Small intestine (tissue), 7 donors: ENCODE measurements at regions not wholly inside any gene's neighbourhood (a gene's known extent, or its start where the extent isn't known, plus 50 kb on each side); places are given as distances from the start of the nearest gene placed in this dataset.

ENCODE experiments used
- DNase-seq, 2 donors: peaks; one replicate each; pipeline versions ENCODE4 v3.0.0 to v3.0.0-alpha.2; 2013
- FAIRE-seq: peaks from 2 replicates; lab custom pipeline; 2012; peaks lifted over from hg19 to GRCh38; lab: Jason Lieb, UNC
- H3K27ac ChIP-seq, 3 donors: one replicate each; pipeline ENCODE4 v1.5.1; 2013; ENCODE audit warnings: low read length in 2 of 3, mild to moderate bottlenecking in 2 of 3, control low read depth in 1 of 3, inconsistent platforms in 1 of 3, low read depth in 1 of 3, moderate library complexity in 1 of 3
- H3K27me3 ChIP-seq, 3 donors: one replicate each; pipeline ENCODE4 v1.6.1; 2013; ENCODE audit warnings: low read length in 3 of 3, inconsistent platforms in 1 of 3; ENCODE audit not compliant: control insufficient read depth in 3 of 3, insufficient read depth in 3 of 3
- H3K36me3 ChIP-seq, 3 donors: one replicate each; pipeline ENCODE4 v1.6.1; 2013; ENCODE audit warnings: low read length in 3 of 3, inconsistent platforms in 1 of 3, low read depth in 1 of 3, mild to moderate bottlenecking in 1 of 3, moderate library complexity in 1 of 3; ENCODE audit not compliant: control insufficient read depth in 3 of 3, insufficient read depth in 2 of 3
- H3K4me1 ChIP-seq, 3 donors: one replicate each; pipeline ENCODE4 v1.6.1; 2013; ENCODE audit warnings: low read length in 2 of 3, inconsistent platforms in 1 of 3, low read depth in 1 of 3, mild to moderate bottlenecking in 1 of 3, moderate library complexity in 1 of 3; ENCODE audit not compliant: control insufficient read depth in 3 of 3, insufficient read depth in 2 of 3
- H3K4me3 ChIP-seq, 3 donors: one replicate each; pipeline ENCODE4 v1.5.1; 2013; ENCODE audit warnings: low read length in 3 of 3, control low read depth in 1 of 3, inconsistent platforms in 1 of 3, low read depth in 1 of 3, mild to moderate bottlenecking in 1 of 3, moderate library complexity in 1 of 3
- H3K9me3 ChIP-seq, 2 donors: one replicate each; pipeline ENCODE4 v1.6.1; 2013; ENCODE audit warnings: low read depth in 1 of 2, low read length in 1 of 2; ENCODE audit not compliant: control insufficient read depth in 2 of 2, insufficient read depth in 1 of 2
- WGBS, 3 donors: extraction: QIAGEN DNeasy Blood & Tissue Kit; methylation state at CpG; one replicate each; pipeline ENCODE4 v1.1.7; 2013; 5-methylcytosine and 5-hydroxymethylcytosine counted together
- donor health status: healthy with polysubstance abuse.
- donor health status: control.
- donor health status: control.
- donor health status: Bipolar disorder and iron deficiency.
- donor health status: healthy.

DNA sequence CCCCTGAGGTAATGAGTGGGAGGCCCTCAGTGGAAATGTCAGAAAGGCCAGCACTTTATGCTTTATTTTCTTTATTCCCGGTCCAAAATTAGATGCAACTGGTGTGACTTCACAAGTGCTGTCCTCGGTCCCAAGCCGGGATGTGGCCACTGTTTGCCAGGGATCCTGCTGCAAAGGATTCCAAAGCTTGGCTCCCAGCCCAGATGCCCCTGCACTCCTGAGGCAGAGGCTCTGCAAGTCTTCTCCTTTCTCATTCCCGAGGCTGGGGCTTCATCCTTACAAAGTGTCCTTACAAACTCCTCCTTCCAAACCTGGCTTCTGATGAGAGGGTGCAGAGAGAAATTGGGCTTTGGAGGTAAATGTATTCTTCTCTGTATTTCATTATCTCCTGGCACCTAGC lies 544.3 kb upstream of the DPP6 start:
- Histone ChIP-seq H3K4me3 (no peak overlapping the region), H3K4me1 (no peaks in the 10 kb centered on the region), H3K27me3 (no peaks in the 10 kb centered on the region), H3K27ac (no peak overlapping the region), H3K9me3 (peaks cover 2 to 9% of the 10 kb centered on the region in 2 donors), H3K36me3 (no peaks in the 10 kb centered on the region)
- FAIRE-seq (no peak), DNase-seq (no peak)
- 70 to 79% (median 74%) methylated on average over 4 of the region's 4 CpGs for WGBS, 3 donors

DNA sequence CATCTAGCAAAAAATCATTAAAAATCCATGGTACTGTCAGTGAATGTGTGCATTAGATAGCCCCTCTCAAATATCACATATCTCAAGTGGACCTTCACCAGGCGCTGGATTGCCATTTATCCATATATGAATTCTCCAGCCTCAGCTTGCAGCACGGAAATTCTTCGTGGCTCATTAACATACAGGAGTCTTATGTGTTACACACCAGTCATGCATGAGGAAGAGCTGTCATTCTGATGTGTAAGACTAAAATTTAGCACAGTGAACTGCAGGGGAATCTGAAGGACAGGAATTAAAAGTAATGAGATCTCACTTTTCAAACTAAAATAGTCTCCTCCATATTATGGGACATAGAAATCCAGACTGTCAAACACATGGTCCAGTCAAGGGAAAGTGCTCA lies 542.4 kb upstream of the DPP6 start:
- 56 to 73% (median 67%) methylated on average over 3 of the region's 3 CpGs for WGBS, 3 donors
- DNase-seq (no peak), FAIRE-seq (no peak)
- no peaks in the 10 kb centered on the region for H3K27me3 ChIP-seq
- no peak overlapping the region for H3K27ac ChIP-seq
- H3K36me3 ChIP-seq, result no peaks in the 10 kb centered on the region
- H3K4me3 ChIP-seq, result no peak overlapping the region
- peaks cover 2 to 5% of the 10 kb centered on the region in 2 donors for H3K9me3 ChIP-seq
- H3K4me1 ChIP-seq, result no peaks in the 10 kb centered on the region

DNA sequence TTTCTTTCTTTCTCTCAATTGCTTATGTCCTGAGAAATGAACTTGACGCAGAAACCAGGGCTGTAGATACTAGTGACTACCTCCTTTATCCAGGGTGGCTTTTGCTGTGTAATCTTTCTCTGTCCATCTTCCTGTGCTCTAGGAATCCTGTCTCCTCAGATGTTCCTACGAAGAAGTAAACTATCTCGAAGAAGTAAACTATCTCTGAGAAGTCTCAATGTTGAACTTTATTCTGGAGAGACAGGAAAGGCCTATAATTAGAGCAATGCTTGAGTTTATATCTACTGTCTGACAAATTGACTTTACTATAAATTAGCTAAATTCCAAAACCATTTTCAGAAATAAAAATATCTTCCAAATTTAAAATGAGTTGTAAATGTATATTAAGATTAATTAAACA lies 541.5 kb upstream of the DPP6 start:
- peaks cover 2 to 5% of the 10 kb centered on the region in 2 donors for H3K9me3 ChIP-seq
- no peak for FAIRE-seq
- no peak overlapping the region for H3K27ac ChIP-seq
- no peak for DNase-seq
- no peaks in the 10 kb centered on the region for H3K4me1 ChIP-seq
- H3K27me3 ChIP-seq, result no peaks in the 10 kb centered on the region
- H3K4me3 ChIP-seq, result no peak overlapping the region
- WGBS, 3 donors, result 58 to 76% (median 62%) methylated on average over 3 of the region's 3 CpGs
- no peaks in the 10 kb centered on the region for H3K36me3 ChIP-seq

DNA sequence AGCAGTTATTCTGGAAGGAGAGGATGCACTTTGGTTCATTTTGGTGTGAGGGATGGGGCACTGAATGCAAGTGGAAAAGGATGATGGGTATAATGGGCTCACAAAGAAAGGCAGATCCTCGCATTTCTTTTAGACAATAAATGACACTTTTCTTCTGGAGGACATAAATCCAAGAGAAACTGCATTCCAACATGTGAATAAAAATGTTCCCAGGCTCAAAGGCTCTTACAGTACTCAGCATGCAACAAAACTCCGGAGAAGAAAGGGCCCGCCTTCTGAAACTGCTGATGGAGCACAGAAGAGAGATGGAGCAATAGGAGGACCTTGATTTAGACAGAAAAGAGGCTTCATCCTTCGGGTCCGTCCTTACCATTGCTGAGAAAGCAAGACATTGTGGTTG lies 538.2 kb upstream of the DPP6 start:
- no peak for FAIRE-seq
- 82 to 89% (median 85%) methylated on average over 5 of the region's 5 CpGs for WGBS, 3 donors
- no peak overlapping the region for H3K27ac ChIP-seq

DNA sequence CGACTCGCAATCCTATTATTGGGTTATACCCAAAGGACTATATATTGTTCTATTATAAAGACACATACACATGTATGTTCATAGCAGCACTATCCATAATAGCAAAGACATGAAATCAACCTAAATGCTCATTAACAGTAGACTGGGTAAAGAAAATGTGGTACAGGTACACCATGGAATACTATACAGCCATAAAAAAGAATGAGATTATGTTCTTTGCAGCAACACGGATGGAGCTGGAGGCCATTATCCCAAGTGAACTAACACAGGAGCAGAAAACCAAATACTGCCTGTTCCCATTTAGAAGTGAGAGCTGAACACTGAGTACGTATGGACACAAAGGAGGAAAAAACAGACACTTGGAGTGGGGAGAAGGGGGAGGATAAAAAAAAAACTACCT lies 536.8 kb upstream of the DPP6 start:
- FAIRE-seq (no peak), DNase-seq (no peak)
- Histone ChIP-seq H3K27me3 (no peaks in the 10 kb centered on the region), H3K4me1 (no peaks in the 10 kb centered on the region), H3K4me3 (no peak overlapping the region), H3K9me3 (peaks cover 3 to 7% of the 10 kb centered on the region in 2 donors), H3K36me3 (no peaks in the 10 kb centered on the region), H3K27ac (no peak overlapping the region)
- WGBS, 3 donors, result 88 to 96% (median 92%) methylated on average over 4 of the region's 4 CpGs

More for the DNA sequence above, 538.2 kb upstream of the DPP6 start:
- H3K9me3 ChIP-seq, result peaks cover 3 to 7% of the 10 kb centered on the region in 2 donors
- no peaks in the 10 kb centered on the region for H3K27me3 ChIP-seq
- H3K4me3 ChIP-seq, result no peak overlapping the region
- DNase-seq, result no peak
- no peaks in the 10 kb centered on the region for H3K36me3 ChIP-seq
- H3K4me1 ChIP-seq, result no peaks in the 10 kb centered on the region

DNA sequence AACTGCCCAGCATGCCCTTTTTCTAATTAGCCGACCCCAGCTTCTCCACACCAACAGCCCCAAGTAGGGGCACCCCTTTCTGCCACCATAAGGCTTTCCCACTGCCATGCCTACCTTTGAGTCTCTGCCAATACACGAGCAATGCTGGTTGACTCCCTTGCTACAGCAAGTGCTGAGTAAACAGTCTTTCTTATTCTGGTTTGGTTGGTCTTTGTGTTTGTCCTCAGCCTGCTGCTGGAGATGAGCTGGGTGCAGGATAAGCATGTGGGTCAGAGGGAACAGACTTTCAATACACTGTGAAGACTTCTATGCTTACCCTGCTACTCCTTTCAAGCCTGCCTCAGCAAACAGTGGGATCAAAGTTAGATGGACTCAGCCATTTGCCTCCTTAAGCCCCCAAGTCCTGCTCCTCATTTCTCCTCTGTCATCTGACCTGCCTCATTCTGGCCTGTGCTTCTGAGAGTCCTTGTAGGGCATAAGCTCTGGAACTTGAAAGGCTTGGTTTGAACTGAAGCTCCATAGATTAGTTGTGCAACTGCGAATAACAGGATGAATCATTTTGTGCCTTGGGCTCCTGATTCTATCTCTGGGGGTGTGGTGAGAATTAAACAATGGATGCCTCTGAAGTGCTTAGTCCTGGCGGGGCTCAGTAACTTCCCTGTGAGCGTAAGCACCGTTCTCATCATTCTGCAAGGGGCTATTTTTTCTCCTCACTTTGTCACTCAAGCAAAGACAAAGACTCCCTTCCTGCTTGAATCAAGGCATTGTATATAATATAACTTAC lies 533.8 kb upstream of the DPP6 start:
- Histone ChIP-seq H3K27ac (no peak overlapping the region), H3K4me1 (no peaks in the 10 kb centered on the region), H3K4me3 (no peak overlapping the region), H3K9me3 (peaks cover 3 to 7% of the 10 kb centered on the region in 2 donors), H3K36me3 (no peaks in the 10 kb centered on the region), H3K27me3 (no peaks in the 10 kb centered on the region)
- WGBS, 3 donors, result 76 to 82% (median 80%) methylated on average over 6 of the region's 6 CpGs
- no peak for FAIRE-seq
- DNase-seq, result no peak

DNA sequence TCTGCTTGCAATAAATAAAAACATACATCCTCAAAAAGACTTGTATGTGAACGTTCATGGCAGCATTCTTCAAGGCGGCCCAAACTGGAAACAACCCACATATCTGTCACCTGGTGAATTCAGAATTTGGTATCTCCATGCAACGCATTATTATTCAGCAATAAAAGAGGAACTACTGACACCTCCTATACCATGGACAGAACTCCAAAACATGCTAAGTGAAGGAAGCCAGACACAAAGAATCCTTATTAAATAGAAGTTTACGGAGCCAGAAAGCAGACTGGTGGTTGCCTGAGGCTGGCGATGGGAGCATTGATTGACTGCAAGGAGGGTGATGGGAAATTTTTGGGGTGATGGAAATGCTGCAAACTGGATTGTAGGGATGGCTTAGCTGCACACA lies 530.8 kb upstream of the DPP6 start:
- Histone ChIP-seq H3K27ac (no peak overlapping the region), H3K4me1 (no peaks in the 10 kb centered on the region), H3K27me3 (no peaks in the 10 kb centered on the region), H3K36me3 (no peaks in the 10 kb centered on the region), H3K4me3 (no peak overlapping the region), H3K9me3 (peaks cover 3 to 11% of the 10 kb centered on the region in 2 donors)
- WGBS, 3 donors, result 79 to 86% (median 83%) methylated on average over 5 of the region's 5 CpGs
- no peak for DNase-seq
- no peak for FAIRE-seq

DNA sequence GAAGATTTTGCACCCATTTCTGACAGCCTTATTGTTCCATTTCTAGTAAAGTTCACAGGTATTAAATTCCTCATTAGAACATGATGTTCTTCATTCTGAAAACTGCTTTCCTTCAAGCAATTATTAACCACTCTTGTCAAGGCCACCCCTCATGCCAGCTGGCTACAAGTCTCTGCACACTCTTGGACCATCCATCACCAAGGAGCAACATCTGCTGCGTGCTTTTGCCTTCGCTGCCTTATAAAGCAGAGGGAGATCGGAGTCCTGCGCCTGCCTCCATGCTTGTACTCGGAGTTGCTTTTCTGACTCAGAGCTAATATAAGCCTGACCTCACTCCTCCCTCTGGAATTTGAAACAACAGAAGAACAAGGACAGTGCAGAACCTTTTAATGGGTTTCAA lies 529.9 kb upstream of the DPP6 start:
- H3K9me3 ChIP-seq, result peaks cover 3 to 8% of the 10 kb centered on the region in 2 donors
- DNase-seq (no peak), FAIRE-seq (no peak)
- H3K27me3 ChIP-seq, result no peaks in the 10 kb centered on the region
- no peaks in the 10 kb centered on the region for H3K4me1 ChIP-seq
- H3K27ac ChIP-seq, result no peak overlapping the region
- H3K4me3 ChIP-seq, result no peak overlapping the region
- WGBS, 3 donors, result 56 to 77% (median 71%) methylated on average over 5 of the region's 5 CpGs
- H3K36me3 ChIP-seq, result no peaks in the 10 kb centered on the region
